Fibroblast of skin of right quadriceps (primary cell): ENCODE measurements at regions not wholly inside any gene's neighbourhood (a gene's known extent, or its start where the extent isn't known, plus 50 kb on each side); places are given as distances from the start of the nearest gene placed in this dataset.
"Not testable (repeated sequence)": the region's sequence is repeated elsewhere in the genome, so short reads cannot be mapped to it uniquely, and the experiment has no call there.

Experiments used
- DNase-seq: peaks from one replicate; pipeline ENCODE4 v3.0.0-alpha.2; 2013

DNA sequence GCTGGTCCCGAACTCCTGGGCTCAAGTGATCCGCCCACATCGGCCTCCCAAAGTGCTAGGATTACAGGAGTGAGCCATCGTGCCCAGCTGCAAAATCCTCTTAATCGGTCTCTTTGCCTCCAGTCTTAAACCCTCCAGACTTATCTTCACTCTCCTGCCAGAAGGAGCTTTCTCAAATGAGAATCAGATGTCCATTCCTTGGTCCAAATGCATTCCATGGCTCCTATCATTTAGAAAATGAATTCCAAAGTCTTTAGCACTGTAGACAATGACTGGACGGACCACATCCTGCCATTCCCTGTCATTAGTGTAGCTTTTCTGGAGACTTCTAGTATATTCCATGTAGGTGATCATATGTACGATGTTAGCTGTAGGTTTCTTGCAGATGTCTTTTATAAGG lies 141.9 kb downstream of the ID4 start:
- DNase-seq, result no peak

DNA sequence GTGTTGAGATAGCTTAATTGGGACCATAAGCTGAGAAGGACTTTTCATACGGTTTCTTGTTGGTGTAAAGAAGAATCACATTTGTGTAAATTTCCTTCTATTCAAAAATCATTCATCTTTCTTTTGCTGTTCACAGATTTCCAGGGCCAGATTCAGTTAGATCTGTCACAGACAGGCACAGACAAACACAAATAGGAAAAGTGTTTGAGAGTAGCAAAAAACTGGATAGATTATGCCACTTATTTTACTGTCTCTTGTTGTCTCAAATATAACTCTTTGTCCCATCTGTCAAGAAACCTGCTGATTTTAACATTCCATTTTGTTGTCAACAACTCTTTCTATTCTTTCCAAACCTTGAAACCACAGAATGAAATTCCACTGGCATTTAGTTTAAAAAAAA lies 142.8 kb downstream of the ID4 start:
- DNase-seq, result no peak

DNA sequence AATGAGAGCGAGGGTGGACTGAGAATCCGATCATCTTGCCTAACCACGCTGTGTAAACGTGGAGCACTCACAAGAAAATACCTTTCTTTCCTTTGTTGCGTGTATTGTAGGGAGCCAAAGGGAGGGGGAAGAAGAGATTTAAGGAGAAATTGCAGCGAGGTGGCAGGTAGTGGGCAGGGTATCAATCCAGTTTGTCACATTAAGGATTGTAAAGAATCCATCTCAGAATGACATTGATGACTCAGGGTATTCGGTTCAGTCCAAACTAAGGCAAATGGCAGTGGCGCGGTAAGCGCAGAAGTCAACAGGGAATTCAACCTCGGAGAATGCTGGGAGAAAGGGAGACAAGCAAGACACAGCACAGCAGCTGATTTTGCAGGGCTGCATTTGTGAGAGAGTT lies 146.2 kb downstream of the ID4 start:
- DNase-seq, result no peak

DNA sequence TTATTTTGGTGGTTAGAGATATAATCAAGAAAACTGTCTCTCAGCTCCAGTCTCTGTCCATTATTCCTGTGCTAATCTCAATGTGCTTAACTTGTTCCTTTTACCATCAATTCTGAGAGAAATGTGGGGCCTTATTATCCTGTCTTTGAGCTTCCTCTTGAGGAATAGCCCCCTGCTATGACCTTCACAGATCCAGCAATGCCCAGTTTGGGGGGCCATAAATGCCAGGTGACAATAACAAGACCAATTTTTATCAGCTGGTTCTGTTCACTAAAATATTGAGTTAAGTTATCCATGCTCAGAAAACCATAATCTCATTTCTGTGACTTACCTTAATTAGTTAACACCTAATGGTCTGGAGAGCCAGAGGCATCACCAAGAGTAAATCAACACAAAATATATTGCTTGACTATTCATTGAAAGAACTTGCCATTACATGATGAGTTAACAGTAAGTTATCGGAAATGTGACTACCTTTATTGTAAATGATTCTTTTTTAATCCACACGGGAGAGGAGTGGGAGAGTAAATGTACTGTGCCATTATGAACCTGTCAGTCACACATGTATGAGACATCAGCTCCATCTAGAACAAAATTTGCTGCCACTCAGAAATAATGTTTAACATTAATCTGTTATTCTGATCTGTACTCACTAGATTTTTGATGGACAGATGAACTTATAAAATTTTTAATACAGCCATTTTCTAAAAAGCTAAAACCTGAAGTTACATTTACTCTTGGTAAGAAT lies 149.7 kb downstream of the ID4 start:
- no peak for DNase-seq

DNA sequence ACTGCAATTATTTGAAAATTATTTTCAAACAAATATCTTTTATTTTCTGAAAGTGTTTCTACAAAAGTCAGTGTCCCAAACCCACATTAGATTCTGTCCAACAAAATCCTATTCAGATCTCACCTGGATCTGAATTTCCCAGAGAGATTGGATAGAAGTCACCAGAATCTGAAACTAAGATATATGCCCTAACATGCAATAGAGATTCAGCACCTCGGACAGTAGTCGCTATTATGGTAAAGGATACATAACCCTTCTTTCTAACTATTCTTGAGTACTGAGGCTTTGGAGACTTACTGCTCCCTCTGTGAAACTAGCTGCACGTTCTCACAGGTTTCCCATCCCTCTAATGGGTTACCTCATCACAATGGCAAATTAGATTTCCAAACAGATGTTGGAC lies 151.4 kb downstream of the ID4 start:
- DNase-seq, result peak; percentile 3

DNA sequence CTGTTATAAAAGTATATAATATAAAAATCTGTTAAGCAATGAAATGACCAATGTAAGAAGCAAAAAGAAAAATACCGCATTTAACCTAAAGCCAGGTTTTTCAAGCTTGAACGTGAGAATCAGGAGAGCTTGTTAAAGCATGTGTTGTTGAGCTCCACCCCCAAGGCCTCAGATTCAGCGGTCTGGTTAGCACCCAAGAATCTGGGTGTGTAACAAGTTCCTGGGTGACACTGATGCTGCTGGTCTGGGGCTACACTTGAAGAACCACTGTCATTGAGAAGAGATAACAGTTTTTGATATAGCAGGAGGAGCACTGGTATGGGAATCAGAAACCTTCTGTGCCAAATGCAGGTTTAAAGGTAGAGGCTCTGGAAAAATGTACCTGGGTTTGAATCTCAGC lies 154.0 kb downstream of the ID4 start:
- no peak for DNase-seq

DNA sequence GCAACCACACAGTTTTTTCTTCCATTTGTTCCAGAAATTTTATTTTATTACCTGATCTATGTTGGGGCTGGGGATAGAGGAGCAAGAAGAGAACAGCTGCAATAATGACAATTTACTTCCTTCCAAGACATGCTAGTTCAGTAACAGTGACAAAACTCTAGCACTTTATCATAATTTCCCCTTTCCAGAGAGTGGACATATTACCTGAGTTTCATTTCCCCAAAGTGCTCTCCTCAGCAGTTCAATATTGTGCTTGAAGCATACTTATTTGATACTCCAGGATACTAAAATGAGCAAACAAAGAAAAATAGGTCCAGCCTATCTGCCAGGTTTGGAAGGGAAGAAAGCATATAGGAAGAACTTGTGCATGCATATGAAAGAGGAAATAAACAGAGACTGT lies 157.7 kb downstream of the ID4 start:
- DNase-seq, result no peak

DNA sequence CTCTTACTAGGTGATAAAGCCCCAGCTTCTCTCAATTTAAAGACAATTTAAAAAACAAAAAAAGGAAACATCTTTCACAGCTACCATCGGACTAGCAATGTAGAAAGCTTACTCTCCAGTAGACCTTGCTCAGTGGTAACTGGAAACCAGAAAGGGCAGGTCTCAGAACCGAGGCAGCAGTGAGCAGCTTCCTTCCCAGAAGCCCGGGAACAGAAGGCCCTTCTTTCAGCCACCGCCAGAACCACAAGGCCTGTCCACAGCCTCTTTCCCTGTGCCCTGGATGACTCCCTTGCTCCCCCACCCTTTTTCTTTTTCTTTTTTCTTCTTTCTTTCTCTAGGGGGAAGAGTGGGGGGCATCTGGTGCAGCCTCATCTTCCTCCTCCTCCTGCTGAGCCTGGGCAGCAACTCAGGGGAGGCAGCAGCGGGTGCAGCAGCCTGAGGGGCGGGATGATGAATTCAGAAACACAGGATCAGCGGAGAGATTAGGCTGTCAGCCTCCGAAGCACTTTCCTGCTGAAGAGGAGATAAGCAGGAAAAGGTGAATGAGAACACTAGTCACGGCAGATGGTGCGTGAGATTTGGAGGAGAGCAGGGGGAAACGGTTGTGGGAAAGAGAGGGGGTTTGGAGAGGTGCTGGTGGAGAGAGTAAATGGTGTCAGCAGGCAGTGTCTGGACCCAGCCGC lies 158.5 kb downstream of the ID4 start:
- no peak for DNase-seq

DNA sequence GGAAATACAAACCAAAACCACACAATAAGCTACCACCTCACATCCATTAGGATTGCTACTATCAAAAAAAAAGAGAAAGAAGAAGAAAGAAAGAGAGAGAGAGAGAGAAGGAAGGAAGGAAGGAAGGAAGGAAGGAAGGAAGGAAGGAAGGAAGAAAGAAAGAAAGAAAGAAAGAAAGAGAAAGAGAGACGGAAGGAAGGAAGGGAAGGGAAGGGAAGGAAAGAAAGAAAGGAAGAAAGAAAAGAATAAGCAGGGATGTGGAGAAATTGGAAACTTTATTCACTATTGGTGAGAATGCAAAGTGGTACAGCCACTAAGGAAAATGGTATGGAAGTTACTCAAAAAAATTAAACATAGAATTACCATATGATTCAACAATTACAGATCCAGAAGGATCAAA lies 159.9 kb downstream of the ID4 start:
- DNase-seq, result no peak

DNA sequence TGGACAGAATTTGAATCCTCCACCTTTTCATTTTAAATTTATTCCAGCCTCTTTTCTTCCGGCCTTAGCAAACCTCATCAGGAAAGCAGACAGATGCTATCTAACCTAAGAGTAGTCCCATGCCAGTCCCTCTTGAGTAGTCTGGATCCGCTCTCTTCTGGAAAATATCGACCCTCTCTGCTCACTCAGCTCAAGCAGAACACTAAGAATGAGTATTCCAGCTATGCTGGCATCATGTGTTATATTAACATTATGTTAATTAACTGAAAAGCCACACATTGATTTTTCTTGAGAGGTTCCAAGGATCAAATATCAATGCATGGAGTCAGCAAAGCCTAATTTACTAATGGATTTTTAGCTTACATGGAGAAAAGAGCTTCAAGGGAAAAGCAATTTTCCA lies 161.4 kb downstream of the ID4 start:
- DNase-seq, result no peak

DNA sequence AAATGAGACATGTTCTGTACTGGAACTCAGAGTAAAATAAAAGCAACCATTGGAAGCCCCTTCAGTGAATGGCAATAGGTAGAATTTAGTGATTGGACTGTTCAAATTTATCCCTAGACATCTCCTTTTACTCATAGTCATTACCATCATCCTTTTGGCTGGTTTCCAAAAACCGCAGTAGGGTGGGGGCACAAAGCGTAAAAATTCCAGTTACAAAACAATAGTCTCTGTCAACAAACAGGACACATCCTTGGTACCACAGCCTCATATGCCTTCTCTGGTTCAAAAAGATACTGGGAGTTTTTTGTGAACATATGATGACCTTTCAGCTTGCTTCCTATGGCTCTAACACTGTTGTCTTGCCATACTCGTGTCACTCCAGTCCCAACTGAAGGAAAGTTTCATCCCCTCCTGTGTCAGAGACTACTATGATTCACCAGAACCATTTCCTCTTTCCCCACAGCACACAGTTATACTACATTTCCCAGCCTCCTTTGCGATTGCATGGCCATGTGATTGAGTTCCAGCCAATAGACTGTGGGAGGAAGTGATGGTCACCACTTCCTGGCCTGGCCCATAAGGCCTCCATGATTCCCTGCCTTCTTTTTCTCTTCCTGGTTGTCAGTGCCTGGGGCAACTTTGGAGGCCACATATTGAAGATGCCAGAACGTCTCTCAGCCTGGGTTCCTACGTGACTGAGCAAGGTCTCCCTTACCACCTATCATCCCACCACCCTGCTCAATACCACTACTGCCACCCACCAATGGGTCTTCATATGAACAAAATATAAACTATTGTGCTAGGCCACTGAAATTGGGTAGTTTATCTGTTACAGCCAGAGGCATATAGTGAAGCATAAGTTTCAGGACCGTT lies 162.4 kb downstream of the ID4 start:
- no peak for DNase-seq

DNA sequence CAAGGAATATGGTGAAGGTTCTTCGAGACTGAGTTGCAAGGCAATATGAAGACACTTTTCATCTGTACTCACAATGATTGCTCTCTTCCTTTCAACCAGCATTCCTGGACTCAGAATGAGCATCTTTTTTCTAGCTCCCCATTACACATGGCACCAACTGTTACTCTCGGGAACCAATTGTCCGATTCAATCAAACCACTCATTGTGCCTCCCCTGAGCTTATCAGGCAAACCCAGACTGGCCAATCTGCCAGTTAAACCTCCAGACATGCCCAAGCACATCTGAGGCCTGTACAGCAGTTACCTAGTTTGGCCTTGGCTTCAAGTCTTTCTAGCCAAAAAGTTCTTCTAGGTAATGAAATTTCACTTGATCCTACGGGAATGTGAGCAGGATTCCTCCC lies 164.1 kb downstream of the ID4 start:
- no peak for DNase-seq

DNA sequence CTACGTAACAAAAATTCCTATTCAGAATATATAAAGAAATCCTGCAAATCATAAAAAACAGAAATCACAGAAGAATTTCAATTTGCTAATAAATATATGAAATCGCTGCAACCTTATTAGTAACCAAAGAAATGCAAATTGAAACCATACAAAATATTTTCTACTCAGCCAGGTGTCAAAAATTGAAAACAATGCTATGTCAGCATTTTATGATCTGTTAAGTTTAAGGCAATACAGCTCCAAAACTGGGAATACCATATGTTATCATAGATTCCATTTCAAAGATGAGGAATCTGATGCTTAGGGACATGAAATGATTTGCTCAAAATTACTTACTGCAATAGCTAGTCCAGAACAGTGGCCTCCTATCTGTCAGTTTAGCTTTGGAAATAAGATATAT lies 168.9 kb downstream of the ID4 start:
- DNase-seq, result no peak

DNA sequence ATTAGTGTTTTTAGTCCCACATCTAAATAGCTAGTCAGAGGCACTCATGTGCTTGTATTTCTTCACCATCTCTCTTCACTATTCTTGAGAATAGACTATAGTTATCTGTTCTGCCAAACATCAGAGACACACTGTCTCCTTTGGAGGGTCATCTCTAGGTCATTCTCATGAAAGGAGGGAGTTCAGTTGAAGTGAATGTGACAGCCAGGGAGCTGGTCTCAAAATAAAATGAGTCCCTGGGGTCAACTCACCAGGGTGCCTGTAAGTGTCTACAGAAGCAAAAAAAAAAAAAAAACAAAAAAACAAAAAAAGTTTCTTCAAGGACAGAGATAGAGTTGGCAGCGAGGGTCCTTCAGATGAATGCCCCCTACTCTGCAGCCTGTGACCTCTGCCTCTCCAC lies 171.0 kb downstream of the ID4 start:
- DNase-seq, result no peak

DNA sequence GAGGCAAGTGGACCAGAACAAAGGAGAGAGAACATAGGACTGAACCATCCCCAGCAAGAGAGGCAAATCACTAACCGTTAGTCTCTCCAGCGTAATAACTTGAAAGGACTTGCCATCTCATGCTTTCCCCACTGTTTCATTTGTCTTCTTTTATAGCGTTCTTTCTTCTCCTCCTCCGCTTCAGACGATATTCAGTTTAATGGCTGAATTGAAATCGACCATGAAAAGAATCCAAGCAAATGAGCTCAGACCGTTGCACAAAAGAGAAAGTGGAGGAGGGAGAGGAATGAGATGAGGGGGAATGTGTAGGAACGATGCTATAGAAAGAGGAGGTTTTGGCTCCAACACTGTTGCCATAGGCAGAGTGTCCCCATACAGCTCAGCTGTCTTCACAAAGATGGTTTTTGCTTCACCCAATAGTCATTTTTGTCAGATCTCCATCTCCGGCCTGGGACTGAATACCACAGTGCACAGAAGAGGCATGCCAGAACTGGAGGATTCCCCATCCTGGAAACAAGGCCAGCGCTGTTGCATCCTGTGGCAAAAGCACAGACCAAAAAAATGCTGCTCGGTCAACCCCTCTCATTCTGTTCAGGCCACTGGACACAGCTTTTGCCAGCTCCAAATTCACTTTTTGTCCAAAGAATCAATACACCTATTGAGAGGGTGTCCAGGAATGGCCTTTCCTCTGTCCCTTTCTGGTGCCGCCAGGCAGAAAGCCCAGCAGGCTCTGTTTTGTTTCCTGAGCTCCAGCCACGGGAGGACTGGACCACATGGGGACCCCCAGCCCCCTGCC lies 176.1 kb downstream of the ID4 start:
- DNase-seq, result no peak

DNA sequence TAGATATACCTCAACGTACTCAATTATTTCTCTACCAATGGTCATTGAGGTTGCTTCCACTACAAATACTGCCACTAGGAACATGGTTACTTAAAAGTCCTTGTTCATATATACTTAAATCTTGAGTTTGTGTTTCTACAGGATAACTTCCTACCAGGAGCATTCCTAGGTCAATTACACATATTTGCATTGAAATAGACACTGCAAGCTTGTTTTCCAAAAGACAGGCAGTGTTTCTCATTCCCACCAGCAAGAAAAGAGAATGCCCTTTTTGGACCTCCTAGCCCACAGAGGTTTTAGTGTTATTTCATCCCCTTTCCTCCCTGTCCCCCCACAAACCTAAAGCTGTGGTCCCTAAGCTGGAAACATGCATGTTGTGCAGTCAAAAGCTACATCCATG lies 177.3 kb downstream of the ID4 start:
- DNase-seq, result no peak

DNA sequence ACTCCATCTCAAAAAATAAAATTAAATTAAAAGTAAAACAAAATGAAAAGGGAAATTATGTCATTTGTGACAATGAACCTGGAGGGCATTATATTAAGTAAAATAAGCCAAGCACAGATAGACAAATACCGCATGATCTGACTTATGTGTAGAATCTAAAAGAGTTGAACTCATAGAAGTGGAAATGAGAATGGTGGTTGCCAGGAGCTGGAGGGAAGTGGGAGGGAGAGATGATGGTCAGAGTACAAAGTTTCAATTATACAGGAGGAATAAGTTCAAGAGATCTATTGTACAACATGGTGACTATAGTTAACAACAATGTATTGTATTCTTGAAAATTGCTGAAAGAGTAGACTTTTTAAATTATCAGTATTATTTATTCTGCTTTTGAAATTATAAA lies 183.4 kb downstream of the ID4 start:
- DNase-seq, result no peak

DNA sequence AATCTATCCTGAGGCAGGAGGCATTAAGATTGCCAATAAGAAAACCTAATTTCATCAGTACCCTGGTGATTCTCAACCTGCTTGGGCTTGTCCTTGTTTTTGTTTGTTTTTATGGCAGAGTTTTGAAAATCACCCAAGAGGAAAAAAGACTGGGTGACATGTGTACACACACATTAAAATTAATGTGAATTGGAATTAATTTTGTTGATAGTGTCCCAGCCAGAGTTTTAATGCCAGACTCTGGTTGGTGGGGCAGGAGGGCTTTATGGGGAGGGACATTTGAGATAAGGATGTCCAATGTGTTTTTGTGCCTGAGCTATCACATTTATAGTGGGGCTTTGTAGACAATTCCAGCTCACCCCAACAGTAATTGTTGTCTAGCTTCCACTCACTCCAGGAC lies 184.6 kb downstream of the ID4 start:
- DNase-seq, result no peak

DNA sequence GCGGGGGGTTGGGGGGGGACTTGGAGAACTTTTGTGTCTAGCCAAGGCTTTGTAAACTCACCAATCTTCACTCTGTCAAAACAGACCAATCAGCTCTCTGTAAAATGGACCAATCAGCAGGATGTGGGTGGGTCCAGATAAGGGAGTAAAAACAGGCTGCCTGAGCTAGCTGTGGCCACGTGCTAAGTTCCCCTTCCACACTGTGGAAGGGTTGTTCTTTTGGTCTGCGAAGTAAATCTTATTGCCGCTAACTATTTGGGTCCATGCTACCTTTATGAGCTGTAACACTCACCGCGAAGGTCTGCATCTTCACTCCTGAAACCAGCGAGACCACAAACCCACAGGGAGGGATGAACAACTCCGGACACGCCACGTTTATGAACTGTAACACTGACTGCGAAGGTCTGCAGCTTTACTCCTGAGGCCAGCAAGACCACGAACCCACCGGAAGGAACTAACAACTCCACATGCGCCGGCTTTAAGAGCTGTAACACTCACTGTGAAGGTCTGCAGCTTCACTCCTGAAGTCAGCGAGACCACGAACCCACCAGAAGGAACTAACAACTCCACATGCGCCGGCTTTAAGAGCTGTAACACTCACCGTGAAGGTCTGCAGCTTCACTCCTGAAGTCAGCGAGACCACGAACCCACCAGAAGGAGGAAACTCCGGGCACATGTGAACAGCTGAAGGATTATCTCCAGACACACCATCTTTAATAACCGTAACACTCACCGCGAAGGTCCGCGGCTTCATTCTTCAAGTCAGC lies 186.6 kb downstream of the ID4 start:
- not testable (repeated sequence) for DNase-seq

DNA sequence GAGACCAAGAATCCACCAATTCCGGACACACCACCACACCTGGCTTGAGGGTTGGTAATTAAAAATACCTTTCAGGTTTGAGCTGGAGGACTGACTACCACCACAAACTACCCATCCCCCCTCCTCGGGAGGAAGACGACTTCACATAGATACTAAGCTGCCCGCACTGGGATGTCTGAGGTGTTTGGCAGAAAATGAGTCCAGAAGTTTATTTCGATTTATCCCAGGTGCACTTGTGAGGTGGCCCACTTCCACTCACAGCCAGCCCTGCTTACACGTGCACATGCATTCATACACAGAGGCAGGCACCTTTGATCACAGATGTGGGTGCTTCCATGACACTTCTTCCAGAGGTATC lies 187.1 kb downstream of the ID4 start:
- DNase-seq, result no peak

DNA sequence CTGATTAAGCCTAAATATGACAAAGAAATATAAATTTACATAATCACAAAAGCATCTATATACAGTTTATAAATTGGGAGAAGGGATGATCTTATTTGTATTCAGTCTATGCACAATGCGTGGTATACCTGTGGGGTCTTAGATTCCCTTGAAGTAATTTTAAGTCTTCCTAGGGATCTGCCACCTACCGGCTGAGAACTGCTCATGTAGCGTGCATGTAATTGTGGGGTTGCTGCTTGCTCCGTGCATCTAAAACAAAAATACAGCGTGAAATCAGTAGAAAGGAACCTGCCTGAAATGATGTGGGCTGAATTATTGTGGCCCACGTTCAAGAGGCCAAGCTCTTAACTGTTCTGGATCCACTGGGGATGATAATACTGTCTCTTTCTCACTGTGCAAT lies 187.3 kb downstream of the MBOAT1 start:
- no peak for DNase-seq

DNA sequence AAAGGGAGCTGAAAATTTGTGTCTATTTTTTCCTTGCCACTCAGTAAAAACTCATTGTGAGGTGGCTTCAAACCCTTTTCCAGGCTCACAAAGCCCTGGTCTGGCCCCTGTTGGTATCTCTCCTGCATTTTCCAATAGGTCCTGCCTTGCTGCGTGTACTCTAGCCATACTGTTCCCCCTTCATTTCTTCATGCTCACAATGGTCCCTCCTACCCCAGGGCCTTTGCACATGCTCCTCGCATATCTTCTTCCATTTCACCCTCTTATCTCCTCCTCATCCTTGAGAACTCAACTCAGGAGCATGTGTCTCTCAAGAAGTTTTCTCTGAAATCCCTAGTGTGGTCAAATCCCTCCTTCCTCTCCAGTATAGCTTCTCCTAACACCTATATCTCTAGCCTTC lies 186.6 kb downstream of the MBOAT1 start:
- DNase-seq, result no peak
